Cardiac fibroblast (primary cell): ENCODE measurements at regions not wholly inside any gene's neighbourhood (a gene's known extent, or its start where the extent isn't known, plus 50 kb on each side); places are given as distances from the start of the nearest gene placed in this dataset.

Source experiments
- DNase-seq, 2 donors: peaks; one replicate each; pipeline versions ENCODE4 v3.0.0 to v3.0.0-alpha.2; 2010; ENCODE audit warnings: low read depth in 2 of 2
- H3K4me3 ChIP-seq, 2 donors: replicated peaks in 1 of 2; 1 replicate in 1 of 2; 2 replicates in 1 of 2; pipeline ENCODE4 v1.5.1; 2011; ENCODE audit warnings: low read depth in 2 of 2, low read length in 2 of 2, mild to moderate bottlenecking in 2 of 2, moderate library complexity in 1 of 2
- TF ChIP-seq, protein P1 (sequence below): IDR thresholded peaks from one replicate; pipeline ENCODE4 v1.5.1; 2011; ENCODE audit warnings: low read depth, mild to moderate bottlenecking, low read length, inconsistent platforms

DNA sequence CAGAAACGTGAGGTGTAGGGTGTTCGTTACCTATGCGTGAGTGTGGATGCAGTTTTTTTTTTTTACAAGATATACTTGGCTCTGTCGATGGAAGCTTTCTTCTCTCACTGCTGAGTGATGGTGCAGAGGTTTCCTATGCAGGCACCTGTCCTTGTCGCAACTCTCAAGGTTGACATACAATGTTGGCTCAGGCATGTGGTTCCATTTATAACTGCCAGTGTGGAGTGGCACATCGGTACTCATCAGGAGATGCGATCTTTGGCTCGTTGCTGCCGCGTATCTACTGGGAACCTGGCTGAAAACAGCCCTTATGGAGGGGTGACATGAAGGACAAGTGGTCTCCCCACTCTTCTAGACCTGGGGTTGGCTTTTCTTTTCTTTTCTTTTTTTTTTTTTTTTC is 109.0 kb downstream of the ZNF664 start:
- no peak overlapping the region for H3K4me3 ChIP-seq
- DNase-seq: no peak
- TF ChIP-seq, protein P1, sequence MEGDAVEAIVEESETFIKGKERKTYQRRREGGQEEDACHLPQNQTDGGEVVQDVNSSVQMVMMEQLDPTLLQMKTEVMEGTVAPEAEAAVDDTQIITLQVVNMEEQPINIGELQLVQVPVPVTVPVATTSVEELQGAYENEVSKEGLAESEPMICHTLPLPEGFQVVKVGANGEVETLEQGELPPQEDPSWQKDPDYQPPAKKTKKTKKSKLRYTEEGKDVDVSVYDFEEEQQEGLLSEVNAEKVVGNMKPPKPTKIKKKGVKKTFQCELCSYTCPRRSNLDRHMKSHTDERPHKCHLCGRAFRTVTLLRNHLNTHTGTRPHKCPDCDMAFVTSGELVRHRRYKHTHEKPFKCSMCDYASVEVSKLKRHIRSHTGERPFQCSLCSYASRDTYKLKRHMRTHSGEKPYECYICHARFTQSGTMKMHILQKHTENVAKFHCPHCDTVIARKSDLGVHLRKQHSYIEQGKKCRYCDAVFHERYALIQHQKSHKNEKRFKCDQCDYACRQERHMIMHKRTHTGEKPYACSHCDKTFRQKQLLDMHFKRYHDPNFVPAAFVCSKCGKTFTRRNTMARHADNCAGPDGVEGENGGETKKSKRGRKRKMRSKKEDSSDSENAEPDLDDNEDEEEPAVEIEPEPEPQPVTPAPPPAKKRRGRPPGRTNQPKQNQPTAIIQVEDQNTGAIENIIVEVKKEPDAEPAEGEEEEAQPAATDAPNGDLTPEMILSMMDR: no peak

DNA sequence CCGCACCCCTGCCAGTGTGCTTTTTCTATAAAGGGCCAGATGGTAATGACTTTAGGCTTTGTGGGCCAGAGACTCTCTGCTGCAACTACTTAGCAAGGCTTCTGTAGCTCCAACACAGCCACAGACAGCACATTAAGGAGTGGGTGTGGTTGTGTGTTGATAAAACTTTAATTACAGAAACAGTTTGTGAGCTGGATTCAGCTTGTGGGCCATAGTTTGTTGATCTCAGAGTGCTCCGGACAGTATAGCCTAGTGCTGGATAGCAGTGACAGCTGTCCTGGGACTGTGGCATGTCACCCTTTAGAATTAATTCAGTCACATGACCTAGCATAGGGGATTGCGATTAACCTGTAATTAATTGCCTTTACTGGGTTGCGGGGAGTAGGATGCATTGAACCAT is 109.7 kb downstream of the ZNF664 start:
- TF ChIP-seq, protein P1: no peak
- H3K4me3 ChIP-seq: no peak overlapping the region
- no peak for DNase-seq

DNA sequence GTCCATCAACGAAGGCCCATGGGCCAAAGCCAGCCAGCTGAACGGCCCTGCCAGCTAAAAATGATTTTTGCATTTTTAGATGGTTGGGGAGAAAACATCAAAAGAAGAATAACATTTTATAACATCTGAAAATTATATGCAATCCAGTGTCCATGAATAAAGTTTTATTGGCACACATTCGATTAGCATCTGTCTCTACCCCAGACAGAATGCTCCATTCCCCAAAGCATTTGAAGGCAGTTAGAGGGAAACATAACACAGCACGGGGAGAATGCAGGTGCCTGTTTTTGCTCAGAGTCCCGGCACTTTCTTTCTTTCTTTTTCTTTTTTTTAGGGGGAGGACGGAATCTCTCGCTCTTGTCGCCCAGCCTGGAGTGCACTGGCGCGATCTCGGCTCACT is 110.7 kb downstream of the ZNF664 start:
- TF ChIP-seq, protein P1: no peak
- no peak for DNase-seq
- H3K4me3 ChIP-seq: no peak overlapping the region

DNA sequence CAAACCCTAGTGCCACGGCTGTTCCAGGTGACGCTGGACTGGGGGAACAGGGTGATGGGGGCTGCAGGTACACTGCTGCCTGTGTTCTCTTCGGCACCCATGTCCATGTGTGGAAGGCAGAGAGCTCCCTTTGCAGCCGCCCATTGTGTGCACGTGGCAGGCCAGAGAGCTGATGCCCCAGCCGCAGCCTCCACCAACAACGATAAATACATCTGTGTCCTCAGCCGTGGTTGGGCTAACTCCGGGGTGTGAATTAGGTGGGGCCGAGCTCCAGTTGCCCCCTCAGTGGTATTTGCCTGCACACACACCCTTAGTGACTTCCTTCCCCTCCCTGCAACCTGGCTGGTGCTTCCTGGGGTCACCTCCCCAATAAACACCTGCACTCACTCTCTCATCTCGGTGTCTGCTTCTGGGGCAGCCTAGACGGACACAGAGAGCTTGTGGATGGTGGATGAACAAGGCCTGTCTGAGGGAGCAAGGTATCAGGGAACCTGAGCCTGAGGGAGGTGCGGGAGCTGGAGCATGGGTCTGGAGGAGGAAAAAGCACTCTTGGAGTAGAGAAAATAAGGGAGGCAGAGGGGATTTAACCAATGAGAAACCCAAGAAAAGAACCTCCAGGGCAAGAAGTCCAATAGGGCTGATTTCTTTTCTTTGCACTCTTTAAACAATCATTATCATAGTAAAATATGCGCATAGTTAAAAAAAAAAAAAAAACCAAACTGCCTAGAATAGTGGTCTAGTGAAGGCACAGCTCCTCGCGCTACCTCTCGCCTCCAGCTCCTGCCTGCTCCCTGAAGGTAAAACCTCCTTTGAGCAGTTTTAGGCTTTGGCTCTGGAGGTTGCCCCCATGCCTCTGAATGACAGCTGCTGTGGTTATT is 112.6 kb downstream of the ZNF664 start:
- DNase-seq: no peak
- no peak overlapping the region for H3K4me3 ChIP-seq
- TF ChIP-seq, protein P1: no peak

DNA sequence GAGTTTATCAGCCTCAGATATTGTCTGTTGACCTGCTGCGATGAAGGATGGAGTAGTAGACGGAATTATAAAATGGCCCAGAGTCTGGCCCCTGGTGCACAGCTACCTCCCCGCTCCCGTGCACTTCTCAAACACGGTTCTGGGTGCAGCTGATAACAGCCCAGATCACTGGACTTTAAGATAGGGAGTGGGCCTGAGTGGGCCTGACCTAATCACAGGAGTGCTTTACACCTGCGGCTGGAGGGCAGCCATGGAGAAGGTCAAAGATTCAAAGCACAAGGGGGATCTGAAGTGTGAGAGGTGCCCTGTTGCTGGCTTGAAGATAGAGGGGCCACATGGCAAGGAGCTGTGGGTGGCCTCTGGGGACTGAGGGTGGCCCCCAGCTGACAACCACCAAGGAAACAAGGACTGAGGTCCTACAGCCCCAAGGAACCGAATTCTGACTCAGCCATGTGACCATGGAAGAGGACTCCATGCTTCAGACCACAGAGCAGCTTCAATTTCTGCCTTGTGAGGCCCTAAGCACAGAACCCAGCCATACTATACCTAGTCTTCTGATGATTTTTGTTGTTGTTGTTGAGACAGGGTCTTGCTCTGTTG is 113.4 kb downstream of the ZNF664 start:
- no peak for DNase-seq
- TF ChIP-seq, protein P1: no peak
- H3K4me3 ChIP-seq: no peak overlapping the region

DNA sequence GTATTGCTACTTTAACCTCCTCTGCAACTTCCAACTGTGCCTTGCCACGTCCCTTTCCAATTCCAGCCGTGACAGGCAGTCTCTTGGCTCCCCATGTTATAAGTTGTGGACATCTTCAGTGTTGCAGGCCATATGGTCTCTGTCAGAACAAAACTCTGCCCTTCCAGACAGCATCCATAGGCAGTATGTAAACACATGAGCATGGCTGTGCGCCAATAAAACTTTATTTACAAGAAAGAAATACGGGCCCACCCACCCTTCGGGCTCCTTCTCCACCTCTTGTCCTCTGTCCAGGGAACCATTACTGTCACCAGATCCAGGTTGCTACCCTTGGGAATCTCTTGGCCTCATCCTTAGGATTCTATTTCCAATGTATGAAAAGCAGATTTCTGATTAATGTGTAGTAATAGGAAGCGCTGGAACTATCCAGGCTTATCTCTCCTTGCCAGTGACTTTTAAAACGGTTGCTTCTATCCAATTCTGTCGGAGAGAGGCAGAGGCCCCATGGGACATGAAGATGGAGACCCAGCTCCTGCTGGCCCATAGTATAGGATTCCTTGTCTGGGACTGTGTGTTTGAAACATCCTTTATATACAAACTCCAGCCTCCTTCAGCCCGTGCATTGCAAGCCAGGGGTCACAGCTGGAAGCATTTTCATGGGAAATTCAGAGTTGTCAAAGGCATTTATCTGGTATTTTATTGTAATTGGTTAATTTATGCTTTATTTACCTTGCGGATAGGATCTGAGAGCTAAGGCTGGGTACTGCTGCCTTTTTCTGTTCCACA is 114.4 kb downstream of the ZNF664 start:
- no peak for DNase-seq
- no peak overlapping the region for H3K4me3 ChIP-seq
- TF ChIP-seq, protein P1: no peak
